ENCODE measurements at regions not wholly inside any gene's neighbourhood (a gene's known extent, or its start where the extent isn't known, plus 50 kb on each side); places are given as distances from the start of the nearest gene placed in this dataset.

DNA sequence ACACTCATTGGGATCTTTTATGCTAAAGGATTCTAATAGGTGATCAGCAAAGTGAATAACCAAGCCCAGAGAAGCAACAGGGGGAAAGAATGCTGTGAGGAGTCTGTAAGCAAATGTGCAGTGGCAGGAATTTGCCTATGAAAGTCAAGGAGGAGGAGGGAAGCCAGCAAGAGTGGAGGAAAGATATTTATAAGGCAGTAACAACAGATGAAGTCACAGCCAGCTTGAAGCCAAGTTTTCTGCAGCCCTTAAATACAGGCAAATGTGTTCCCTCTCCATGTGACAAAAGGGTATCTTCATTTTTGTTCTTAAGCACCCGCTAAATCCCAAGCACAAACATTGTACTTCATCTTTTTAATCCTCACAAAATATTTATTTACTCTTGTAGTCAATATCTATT lies 275.0 kb upstream of the CLNK start:
- TF ChIP-seq, protein P1, sequence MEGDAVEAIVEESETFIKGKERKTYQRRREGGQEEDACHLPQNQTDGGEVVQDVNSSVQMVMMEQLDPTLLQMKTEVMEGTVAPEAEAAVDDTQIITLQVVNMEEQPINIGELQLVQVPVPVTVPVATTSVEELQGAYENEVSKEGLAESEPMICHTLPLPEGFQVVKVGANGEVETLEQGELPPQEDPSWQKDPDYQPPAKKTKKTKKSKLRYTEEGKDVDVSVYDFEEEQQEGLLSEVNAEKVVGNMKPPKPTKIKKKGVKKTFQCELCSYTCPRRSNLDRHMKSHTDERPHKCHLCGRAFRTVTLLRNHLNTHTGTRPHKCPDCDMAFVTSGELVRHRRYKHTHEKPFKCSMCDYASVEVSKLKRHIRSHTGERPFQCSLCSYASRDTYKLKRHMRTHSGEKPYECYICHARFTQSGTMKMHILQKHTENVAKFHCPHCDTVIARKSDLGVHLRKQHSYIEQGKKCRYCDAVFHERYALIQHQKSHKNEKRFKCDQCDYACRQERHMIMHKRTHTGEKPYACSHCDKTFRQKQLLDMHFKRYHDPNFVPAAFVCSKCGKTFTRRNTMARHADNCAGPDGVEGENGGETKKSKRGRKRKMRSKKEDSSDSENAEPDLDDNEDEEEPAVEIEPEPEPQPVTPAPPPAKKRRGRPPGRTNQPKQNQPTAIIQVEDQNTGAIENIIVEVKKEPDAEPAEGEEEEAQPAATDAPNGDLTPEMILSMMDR (IDR thresholded peaks at IDR 0.05): no peak
- no peaks in the 10 kb centered on the region for H3K36me3 ChIP-seq
- H3K4me3 ChIP-seq: no peak overlapping the region
- ATAC-seq (ENCODE audit: insufficient number of reproducible peaks, low FRiP score, low read depth): no peak
- H3K27ac ChIP-seq: no peak overlapping the region
- DNase-seq (ENCODE audit: low spot score): no peak
- H3K4me1 ChIP-seq (ENCODE audit: control insufficient read depth in 1 of 2, low read depth in 2 of 2): peaks cover 0 to 9% of the 10 kb centered on the region in 2 donors
- no peaks in the 10 kb centered on the region for H3K9me3 ChIP-seq
- H3K27me3 ChIP-seq (replicated peaks; ENCODE audit: insufficient read depth): no peaks in the 10 kb centered on the region

DNA sequence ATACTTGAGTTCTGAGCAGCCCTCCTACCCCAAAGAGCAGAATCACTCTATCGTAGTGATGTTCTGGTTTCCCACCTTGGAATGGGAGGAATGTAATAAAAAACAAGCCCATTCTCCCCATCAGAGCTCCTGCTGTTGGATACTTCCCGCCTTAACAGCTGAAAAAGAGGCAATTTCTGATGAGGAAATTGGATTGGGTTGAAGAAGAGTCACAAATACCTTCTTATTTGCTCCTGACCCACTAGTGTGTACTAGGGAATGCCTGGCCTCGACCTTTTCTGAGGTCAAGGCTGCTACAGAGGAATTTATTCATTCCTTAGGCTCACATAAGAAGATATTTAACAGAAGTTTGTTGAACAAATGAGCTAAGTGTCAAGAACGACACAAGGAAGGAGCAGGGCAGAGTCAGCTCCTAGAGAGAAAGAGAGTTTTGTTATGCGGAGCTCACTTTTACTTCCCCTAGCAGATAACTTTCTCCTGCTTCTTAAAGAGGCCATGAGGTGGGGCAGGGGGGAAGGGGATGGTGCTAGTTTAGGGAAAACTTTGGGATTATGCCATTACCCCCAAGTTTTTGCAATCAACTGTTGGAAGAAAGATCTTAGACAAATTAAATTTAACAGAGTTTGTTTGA lies 273.8 kb upstream of the CLNK start:
- no peak for DNase-seq (ENCODE audit: low spot score)
- Histone ChIP-seq H3K4me3 (no peak overlapping the region), H3K4me1 (ENCODE audit: control insufficient read depth in 1 of 2, low read depth in 2 of 2) (peaks cover 0 to 5% of the 10 kb centered on the region in 2 donors), H3K27me3 (replicated peaks; ENCODE audit: insufficient read depth) (no peaks in the 10 kb centered on the region), H3K27ac (no peak overlapping the region), H3K36me3 (no peaks in the 10 kb centered on the region), H3K9me3 (no peaks in the 10 kb centered on the region)
- ATAC-seq (ENCODE audit: insufficient number of reproducible peaks, low FRiP score, low read depth): no peak
- TF ChIP-seq, protein P1 (IDR thresholded peaks at IDR 0.05): no peak

DNA sequence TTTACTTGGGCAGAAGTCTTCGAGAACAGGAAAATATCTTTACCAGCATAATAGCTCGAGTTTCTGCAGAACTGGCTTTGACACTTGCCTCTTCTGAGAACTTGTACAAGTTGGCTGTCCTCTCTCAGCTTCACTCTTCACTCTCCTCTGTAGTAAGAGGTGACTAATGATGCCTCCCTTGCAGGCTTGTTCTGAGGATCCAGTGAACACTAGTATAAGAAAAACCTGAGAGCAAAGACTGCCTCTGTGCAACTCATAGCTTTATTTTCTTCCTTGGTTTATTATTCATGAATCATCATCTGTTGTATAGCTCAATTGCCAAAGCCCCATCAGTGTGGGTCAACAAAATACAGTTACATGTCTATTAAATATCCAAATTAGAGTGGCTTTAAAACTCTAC lies 266.7 kb upstream of the CLNK start:
- Histone ChIP-seq H3K27me3 (replicated peaks; ENCODE audit: insufficient read depth) (no peaks in the 10 kb centered on the region), H3K9me3 (no peaks in the 10 kb centered on the region), H3K4me3 (no peak overlapping the region), H3K4me1 (ENCODE audit: control insufficient read depth in 1 of 2, low read depth in 2 of 2) (no peaks in the 10 kb centered on the region), H3K27ac (no peak overlapping the region), H3K36me3 (no peaks in the 10 kb centered on the region)
- no peak for ATAC-seq (ENCODE audit: insufficient number of reproducible peaks, low FRiP score, low read depth)
- TF ChIP-seq, protein P1 (IDR thresholded peaks at IDR 0.05): no peak
- no peak for DNase-seq (ENCODE audit: low spot score)

DNA sequence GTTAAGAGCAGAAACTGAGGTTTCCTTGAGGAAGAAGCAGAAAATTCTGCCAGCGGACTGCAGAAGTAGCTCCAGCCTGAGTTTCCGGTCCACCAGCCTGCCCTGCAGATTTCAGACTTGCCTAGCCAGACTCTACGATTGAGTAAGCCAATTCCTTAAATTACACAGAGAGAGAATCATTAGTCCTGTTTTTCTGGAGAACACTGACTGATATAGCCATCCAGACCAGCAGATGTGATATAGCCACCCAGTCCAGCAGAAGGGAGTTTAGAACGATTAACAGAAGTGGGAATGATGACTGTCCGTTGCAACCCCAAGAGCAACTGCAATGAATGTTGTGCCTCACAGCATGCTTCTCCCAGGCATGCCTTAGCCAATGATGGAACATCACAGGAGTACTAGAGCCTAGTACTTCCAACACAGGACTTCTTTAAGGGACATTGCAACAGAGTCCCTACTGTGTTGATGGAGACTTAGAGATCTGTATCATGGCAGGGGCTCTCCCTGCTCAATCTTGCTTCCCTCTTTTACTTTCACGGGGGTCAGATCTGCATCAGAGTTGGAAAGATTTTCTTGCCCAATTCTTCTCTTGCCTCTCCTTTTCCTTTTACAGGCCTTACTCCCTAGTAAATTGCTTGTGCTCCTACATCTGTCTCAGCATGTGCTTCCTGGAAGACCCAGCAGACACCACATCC lies 264.6 kb upstream of the CLNK start:
- H3K4me3 ChIP-seq: no peak overlapping the region
- no peaks in the 10 kb centered on the region for H3K27me3 ChIP-seq (replicated peaks; ENCODE audit: insufficient read depth)
- ATAC-seq (ENCODE audit: insufficient number of reproducible peaks, low FRiP score, low read depth): no peak
- no peaks in the 10 kb centered on the region for H3K36me3 ChIP-seq
- no peaks in the 10 kb centered on the region for H3K9me3 ChIP-seq
- H3K27ac ChIP-seq: no peak overlapping the region
- TF ChIP-seq, protein P1 (IDR thresholded peaks at IDR 0.05): no peak
- DNase-seq (ENCODE audit: low spot score): no peak
- no peaks in the 10 kb centered on the region for H3K4me1 ChIP-seq (ENCODE audit: control insufficient read depth in 1 of 2, low read depth in 2 of 2)

DNA sequence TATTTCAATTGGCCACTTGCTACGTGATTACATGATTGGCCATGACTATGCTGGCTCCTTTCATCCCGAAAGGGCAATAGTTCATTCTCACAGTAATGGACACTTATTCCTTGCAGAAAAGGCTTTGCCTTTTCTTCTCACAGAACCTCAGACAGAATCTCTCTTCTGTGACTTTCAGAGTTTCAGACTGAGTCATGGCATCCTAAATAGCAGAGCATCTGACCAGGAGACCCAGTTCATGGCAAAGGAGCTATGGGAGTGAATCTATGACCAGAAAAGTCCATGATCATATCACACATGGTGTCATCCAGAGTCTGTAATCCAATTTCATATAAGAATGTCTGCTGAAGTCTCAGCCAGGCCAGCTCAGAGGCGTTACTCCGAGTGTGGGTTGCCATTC lies 263.3 kb upstream of the CLNK start:
- H3K4me1 ChIP-seq (ENCODE audit: control insufficient read depth in 1 of 2, low read depth in 2 of 2): no peaks in the 10 kb centered on the region
- ATAC-seq (ENCODE audit: insufficient number of reproducible peaks, low FRiP score, low read depth) (no peak), DNase-seq (ENCODE audit: low spot score) (no peak)
- no peaks in the 10 kb centered on the region for H3K27me3 ChIP-seq (replicated peaks; ENCODE audit: insufficient read depth)
- H3K9me3 ChIP-seq: no peaks in the 10 kb centered on the region
- H3K27ac ChIP-seq: no peak overlapping the region
- no peaks in the 10 kb centered on the region for H3K36me3 ChIP-seq
- TF ChIP-seq, protein P1 (IDR thresholded peaks at IDR 0.05): no peak
- no peak overlapping the region for H3K4me3 ChIP-seq
